ENCODE measurements at regions not wholly inside any gene's neighbourhood (a gene's known extent, or its start where the extent isn't known, plus 50 kb on each side); places are given as distances from the start of the nearest gene placed in this dataset.

DNA sequence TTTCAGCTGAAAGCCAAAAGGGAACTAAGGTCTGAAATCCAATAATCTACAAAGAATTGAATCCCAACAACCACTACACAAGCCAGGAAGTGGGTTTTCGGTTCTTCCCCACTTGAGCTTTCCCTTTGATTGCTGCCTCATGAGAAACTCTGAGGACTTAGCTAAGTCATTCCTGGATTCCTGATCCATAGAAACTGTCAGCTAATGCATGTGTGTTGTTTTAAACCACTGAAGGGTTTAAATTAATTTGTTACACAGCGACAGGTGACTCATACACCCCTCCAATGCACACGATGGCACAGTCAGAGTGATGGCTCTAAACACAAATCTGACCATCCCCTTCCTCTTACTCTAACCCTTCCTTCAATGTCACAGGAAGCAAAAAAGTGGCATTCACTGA lies 282.9 kb downstream of the RAB28 start:
- in situ Hi-C loops (cut with HindIII; ENCODE audit: low sequenced_read_pairs), result no loop called here
- DNase-seq (ENCODE audit: low spot score), result no peak

DNA sequence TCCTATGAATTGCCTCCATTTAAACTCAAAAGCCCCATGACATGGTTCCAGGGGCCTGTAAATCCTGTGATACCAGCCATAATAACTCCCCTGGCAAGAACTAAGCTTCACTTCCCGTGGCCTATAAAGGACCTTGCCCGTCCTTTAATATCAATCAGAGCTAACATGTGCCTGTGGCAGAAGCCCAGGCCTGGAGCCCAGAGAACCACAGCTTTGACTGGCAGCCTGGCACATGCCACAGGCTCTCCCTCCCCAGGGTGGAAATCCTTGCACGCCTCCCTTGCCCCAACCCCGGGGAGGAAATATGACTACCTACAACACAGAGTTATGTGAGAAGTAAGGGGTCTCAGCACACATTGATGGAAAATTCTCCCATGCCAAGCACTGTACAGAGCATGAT lies 287.4 kb downstream of the RAB28 start:
- no peak for DNase-seq (ENCODE audit: low spot score)
- in situ Hi-C loops (cut with HindIII; ENCODE audit: low sequenced_read_pairs), result no loop called here

DNA sequence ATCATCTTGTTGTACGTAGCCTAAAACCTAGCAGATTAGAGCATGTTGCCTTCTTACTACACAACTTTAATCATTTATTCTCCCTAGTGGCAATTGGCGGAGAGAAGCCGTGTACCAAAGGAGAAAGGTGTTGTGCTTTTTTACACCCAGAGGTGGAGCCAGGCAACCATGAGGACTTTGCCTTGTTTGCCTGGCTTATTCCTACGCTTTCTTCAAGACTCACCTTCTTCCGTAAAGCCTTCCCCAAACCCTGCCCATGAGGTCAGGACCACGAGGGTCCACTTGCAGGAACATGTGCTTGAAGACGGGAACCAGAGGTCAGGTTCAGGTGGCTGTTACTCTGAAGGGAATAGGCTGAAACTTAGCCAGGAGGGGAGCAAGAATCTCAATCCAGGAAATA lies 290.5 kb downstream of the RAB28 start:
- DNase-seq (ENCODE audit: low spot score), result no peak
- in situ Hi-C loops (cut with HindIII; ENCODE audit: low sequenced_read_pairs), result no loop called here

DNA sequence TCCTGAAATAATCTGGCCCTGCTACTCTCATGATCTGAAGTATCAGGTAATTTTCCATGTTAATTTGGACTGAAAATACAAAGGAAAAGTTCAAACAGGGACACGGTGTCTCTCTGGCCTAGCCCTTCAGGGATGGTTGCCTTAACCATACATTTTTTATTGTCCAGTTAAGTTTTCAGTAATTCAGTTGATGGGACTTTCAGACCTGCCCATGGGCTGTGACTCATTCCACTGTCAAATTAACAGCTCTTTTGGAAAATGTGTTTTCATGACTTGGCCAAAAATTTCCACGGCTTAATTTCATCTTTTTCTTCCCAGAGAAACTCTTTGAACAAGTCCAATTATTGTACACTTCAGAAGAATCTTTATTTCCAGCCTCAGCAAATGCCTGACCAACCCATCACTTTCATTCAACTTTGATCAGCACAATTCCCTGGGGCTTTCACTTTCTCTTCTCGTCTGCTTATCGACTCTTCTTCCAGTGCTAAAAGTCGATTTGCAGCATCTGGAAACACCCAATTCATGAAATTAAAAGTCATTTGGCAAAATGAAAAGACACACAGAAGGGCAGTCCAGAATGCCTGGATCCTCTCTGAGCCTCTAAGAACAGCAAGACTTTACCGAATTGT lies 293.9 kb downstream of the RAB28 start:
- in situ Hi-C loops (cut with HindIII; ENCODE audit: low sequenced_read_pairs), result no loop called here
- DNase-seq (ENCODE audit: low spot score), result no peak

DNA sequence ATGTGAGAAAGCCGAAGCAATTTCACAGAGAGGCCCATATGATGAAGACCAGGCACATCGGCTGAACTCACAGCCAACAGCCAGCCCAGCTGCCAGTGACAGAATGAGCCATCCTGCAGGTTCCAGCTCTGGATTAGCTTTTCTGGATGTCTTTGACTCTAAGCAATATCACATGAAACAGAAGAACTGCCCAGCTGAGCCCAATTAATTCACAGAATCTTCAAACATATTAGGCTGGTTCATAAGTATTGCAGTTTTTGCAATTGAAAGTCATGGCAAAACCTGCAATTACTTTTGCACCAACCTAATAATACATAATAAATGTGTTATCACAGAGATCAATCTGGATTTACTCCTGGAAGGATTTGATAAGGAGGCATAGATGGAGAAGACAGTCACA lies 299.9 kb downstream of the RAB28 start:
- in situ Hi-C loops (cut with HindIII; ENCODE audit: low sequenced_read_pairs), result no loop called here
- DNase-seq (ENCODE audit: low spot score), result no peak

DNA sequence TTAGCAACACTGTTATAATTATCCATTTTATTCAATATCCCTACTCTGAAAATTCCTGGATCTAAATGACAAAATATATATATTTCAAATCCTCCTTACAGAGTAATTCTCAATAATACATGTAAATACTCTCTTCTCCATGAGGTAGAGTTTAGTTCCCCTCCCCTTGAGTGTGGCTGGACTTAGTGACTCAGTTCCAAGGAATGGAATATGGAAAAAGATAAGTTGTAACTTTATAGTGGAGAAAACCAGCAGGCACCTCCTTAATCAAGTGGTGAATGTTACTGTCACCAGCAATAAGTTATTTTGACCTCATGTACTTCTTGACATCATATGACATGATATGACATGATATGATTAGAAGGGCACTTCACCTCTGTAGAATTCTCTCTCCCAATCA lies 302.0 kb downstream of the RAB28 start:
- DNase-seq (ENCODE audit: low spot score), result no peak
- in situ Hi-C loops (cut with HindIII; ENCODE audit: low sequenced_read_pairs), result no loop called here

DNA sequence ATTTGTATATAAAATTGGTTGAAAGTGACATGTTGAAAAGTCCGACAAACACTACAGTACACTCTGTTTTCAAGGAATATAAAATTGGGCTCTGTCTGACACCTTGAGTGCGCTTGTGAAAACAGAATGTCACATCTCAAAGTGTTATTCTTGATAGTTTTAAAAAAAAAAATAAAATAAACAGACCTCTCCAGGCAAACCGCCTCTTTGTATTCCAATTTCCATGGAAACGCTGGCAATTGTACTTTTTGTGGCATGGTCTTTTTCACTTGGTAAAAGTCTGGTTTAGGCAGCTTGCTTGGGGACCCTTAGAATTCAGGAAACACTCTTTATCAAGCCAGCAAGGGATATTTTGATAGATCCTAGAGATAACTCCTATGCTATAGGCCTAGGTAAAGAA lies 302.5 kb downstream of the RAB28 start:
- no peak for DNase-seq (ENCODE audit: low spot score)
- in situ Hi-C loops (cut with HindIII; ENCODE audit: low sequenced_read_pairs), result no loop called here

DNA sequence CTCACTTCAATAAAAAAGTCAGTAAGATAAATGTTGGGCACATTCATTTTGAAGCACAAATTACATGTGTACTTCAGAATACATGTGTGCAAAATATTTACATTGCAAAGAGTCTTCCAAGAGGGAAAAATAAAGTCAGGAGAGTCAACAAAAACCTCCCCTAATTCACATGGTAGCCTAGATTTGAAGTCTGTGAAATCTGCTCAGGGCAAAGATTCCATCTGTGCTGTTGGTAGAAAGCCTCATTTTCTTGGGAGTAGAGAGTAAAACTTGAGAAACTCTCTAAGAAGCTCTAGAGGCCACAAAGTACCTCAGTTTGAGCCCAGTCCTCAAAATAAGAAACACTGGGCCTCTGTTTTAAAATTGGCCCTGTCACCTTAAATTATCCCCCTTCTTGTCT lies 303.4 kb downstream of the RAB28 start:
- in situ Hi-C loops (cut with HindIII; ENCODE audit: low sequenced_read_pairs), result no loop called here
- DNase-seq (ENCODE audit: low spot score), result no peak

DNA sequence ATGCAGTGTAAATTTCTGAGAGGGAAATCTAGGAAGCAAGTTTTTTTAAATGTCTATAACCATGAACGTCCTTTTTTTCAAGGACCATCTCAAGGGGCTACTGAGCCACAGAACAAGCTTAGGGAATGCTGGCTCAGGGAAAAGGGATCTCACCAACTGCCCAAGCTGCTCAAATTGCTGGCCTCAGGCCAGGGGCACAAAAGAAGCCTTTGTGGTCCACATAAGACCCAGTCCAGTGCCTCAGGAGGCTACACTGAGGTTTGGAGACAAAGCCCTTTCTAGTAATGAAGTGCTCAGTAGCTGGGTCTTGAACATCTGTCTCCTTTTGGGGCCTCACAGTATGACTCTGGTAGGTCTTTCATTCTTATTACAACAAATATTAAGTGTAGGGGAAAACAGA lies 305.5 kb downstream of the RAB28 start:
- DNase-seq (ENCODE audit: low spot score), result no peak
- in situ Hi-C loops (cut with HindIII; ENCODE audit: low sequenced_read_pairs), result no loop called here

DNA sequence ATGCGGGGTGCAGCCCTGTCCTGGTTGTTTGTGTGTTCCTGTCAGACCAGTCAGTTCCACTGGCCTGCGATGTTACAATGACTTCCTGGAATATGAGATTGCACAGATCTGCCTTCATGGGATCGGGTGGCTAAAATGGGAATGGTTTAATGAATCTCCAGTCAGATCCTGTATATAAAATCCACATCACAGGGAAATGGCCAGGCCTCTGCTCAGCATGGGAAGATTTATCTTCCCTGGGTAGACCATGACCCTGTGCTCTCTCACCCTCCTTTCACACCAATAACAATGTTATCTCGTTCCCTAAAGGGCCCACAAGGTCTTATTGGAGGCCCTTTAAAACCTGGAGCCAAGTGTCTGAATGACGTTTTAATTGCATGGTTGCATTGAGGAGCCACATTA lies 307.4 kb downstream of the RAB28 start:
- no peak for DNase-seq (ENCODE audit: low spot score)
- in situ Hi-C loops (cut with HindIII; ENCODE audit: low sequenced_read_pairs), result no loop called here

DNA sequence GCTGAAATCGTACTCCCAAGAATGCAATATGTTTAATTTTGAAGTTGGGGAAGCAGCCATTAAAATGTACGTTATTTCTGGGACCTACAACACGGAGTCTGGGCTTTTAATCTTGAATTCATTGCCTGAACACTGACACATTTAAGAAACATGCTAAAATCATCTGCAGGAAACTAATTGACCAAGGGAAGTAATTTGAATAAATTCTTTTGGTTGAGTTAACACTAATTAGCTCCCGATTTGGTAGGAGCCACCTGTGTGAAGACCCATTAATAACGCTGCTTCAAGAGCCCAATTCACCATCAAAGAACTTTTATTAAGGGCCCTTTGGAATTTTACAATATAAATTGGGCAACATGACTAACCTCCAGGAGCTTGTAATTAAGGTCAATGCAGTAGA lies 309.2 kb downstream of the RAB28 start:
- DNase-seq (ENCODE audit: low spot score), result no peak
- in situ Hi-C loops (cut with HindIII; ENCODE audit: low sequenced_read_pairs), result no loop called here

DNA sequence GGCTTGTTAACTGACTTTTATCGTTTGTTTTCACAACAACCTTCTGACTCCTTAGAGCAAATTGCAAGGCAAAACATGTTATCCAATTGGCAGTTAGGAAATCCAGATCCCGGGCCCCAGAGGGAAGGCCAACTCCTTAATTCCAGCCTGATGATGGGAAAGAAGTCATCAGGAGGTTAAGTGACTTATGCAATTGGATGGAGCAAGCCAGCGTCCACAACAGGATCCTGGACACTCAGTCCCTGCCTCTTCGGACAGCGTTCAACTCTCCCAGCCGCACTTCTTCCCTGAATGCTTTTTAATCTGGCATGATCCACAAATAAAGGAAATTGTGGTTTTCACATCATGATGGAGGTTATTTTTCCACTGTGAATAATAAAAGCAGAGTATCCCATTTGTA lies 310.1 kb downstream of the RAB28 start:
- DNase-seq (ENCODE audit: low spot score), result no peak
- in situ Hi-C loops (cut with HindIII; ENCODE audit: low sequenced_read_pairs), result no loop called here

DNA sequence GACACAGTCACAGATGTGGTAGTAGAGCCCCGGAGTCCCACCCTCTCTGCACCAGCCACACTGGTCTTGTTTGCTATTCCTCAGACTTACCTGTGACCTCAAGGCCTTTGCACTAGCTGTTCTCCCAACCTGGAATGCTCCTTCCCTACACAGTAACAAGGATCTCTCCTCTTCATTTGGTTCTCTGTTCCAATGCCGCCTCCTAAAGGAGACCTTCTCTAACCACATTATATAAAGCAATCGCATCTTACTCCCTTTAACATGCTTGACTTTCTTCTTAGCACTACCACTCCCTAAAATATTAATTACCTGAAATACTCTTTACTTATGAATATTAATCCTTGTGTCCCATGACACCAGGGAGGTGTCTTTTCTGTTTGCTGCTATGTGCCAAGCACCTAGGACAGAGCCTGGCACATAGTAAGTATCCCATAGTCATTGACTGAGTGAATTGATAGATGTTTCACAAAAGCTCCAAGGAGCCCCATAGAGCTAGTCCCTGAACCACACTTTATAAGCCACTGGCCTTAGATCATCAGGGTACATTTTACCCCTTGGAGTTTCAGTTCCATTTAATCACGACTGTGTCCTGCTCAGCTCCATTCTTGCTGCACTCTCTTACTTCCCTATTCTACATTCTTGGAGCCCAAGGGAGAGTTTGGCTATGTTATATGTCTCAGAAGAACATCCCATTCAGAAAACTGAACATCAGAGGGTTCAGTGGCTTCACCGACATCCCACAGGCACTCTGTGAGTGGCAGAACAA lies 312.7 kb downstream of the RAB28 start:
- in situ Hi-C loops (cut with HindIII; ENCODE audit: low sequenced_read_pairs), result no loop called here
- DNase-seq (ENCODE audit: low spot score), result no peak

DNA sequence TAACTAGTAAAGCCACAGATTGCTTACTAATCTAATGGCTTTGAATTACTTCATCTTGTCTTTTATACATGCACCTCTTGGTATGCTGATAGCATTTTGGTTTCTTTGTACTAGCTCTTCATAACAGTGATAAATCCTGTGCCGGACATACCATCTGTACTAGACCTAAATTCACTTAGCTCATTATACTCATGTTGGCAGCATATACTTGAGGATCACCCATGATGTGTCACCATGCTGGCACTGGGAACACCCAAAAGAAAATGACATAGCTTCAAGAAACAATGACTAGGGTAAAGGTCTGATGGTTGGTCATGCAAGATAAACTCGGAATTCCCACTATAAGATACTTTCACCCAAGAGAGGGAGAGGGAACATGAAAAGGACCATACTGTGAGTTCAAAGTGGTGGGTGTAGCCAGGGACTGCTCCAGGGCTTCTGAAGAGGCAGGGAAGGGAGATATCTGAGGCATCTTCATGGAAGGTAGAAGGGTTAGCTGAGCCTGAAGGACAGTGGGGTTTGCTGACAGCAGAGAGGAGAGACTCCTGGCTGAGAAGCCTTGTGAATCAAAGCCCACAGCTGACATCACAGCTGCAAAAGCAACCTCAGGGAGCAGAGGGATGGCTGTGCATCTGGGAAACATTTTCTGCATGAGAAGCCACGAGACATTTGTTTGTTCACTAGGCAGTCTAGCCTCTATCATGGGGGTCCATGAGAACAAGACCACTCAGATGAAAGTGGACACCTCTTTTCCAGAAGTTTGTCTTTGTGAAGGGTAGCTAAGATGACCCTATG lies 314.2 kb downstream of the RAB28 start:
- no peak for DNase-seq (ENCODE audit: low spot score)
- in situ Hi-C loops (cut with HindIII; ENCODE audit: low sequenced_read_pairs), result no loop called here

DNA sequence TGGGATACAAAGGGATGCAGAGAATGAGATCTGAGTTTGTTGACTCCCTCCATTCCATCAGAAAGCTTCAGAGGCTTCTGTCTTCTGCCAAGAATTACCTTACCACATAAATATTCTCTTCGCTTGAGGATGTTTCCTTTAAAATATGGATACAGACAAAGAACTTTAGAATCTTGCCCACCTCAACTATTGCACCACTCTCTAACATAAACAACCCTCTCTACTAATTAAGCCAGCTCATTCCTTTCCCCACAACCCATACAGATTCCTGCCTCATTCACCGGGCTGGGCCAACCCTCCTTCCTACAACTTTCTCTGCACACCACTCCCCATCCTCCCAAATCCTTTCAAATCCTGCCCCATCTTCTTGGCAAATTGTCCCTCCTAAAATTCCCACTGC lies 315.8 kb downstream of the RAB28 start:
- DNase-seq (ENCODE audit: low spot score), result no peak
- in situ Hi-C loops (cut with HindIII; ENCODE audit: low sequenced_read_pairs), result no loop called here

DNA sequence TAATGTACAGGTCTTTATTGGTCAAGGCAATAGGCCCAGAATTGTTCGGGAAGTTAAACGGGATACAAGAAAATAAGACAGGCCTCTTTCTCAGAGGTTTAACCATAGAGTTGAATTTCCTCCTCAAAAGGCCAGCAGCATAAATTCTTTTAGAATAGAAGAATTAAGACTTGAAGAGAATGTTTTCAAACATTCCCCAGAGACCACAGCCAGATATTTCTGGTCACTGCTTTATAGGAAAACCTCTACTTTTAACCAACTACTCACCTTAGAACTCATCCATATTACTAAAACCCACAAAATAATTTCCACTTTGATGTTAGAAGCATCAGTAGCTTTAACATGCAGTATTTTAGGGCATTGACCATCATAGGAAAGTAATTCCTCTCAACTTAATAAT lies 317.9 kb downstream of the RAB28 start:
- no peak for DNase-seq (ENCODE audit: low spot score)
- in situ Hi-C loops (cut with HindIII; ENCODE audit: low sequenced_read_pairs), result no loop called here

DNA sequence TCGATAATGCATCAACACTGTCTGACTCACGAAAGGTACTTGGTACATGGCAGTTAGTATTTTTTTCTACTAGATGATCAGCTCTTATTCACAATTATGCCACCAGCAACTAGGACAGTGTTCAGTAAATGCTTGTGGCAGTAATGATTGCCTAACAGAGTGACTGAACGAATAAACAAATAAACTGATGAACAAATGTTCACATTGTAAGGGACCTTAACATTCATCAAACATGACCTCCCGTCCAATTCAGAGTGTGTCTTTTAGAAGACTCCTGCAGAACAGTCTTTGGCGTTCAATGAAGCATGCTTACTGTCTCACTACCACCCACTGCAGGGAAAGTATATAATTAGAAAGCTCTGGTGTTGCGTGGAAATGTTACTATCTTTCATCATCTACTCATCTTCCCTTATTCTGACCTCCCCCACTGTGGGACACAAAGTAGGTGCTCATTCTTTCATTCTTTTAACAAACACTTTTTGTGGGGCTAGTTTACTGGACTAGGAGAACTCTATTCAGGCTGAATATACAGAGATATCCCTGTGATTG lies 319.3 kb downstream of the RAB28 start:
- in situ Hi-C loops (cut with HindIII; ENCODE audit: low sequenced_read_pairs), result no loop called here
- no peak for DNase-seq (ENCODE audit: low spot score)

DNA sequence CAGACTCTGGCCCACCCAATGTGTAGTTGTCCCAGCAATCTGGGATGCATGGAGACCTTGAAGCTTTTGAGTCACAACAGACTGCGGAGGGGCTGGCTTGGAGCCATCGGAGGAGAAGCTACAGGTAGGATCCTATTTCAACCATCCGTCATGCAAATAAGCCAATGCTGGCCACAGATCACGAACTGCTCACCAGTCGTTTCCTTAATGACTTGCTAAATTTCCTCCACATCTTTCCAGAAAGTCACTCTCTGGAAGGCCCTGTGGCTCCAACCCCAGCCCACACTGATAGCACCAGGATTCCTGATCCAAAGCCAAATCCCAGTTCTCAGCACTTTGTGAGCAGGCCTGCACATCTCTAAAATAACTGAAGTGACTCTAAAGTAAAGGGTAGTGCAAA lies 321.3 kb downstream of the RAB28 start:
- in situ Hi-C loops (cut with HindIII; ENCODE audit: low sequenced_read_pairs), result no loop called here
- DNase-seq (ENCODE audit: low spot score), result no peak

DNA sequence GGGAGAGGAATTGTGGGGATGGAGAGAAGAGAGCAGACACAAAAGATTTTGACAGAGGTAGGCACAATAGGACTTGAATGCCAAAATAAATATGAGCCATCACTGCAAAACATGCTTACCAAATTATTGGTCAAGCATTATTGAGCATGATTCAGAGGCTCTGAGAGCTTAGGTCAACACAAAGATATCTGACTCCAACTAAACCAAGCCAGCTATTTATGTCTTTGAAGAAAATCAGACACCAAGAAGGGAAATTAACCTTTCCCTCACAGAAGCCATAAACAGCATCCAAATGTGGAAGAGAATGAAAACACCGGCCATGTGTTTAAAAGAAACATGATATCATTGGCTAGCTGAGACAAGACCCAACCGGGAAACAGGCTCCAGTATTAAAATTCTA lies 323.2 kb downstream of the RAB28 start:
- in situ Hi-C loops (cut with HindIII; ENCODE audit: low sequenced_read_pairs), result no loop called here
- DNase-seq (ENCODE audit: low spot score), result no peak

DNA sequence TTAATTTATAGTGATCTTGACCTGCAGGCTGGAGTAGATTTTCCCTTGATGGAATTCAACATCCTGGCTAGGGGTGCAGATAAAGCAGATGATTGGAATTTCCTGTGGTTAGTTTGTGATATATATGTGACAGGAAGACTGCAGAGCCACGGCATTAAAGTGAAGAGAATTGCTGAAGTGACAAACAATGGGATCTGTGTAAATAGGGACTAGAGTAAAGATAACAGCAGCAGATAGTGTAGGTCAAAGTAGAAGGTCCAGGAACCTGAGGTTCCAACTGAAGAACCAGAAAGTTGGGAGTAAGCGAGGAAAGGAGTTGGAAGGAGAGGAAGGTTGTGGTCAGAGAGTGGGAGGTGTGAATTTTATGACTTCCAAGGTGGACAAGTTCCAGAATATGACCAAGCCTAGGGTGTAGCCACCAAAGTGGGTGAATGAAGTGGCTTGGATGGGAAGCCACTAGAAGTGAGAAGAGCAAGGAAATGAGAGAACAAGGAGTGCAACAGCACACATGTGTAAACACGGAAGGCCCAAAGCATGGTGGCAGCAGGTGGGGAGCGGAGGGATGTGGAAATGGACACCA lies 325.0 kb downstream of the RAB28 start:
- no peak for DNase-seq (ENCODE audit: low spot score)
- in situ Hi-C loops (cut with HindIII; ENCODE audit: low sequenced_read_pairs), result no loop called here

Measured in G401 (cell line).